IMR-90 (cell line): ENCODE measurements at regions not wholly inside any gene's neighbourhood (a gene's known extent, or its start where the extent isn't known, plus 50 kb on each side); places are given as distances from the start of the nearest gene placed in this dataset.

ENCODE experiments used
- BHLHE40 ChIP-seq: fragments of 150-350 bp; IDR thresholded peaks from 2 replicates; pipeline ENCODE4 v1.6.1; 2016; ENCODE audit warnings: mild to moderate bottlenecking, low read depth, low read length
- CEBPB ChIP-seq: IDR thresholded peaks from 2 replicates; pipeline ENCODE4 v1.6.1; 2012; ENCODE audit warnings: low read depth, low read length, improper control_type of control experiment
- FOS ChIP-seq: fragments of 150-350 bp; IDR thresholded peaks from 2 replicates; pipeline ENCODE4 v1.6.1; 2016; ENCODE audit warnings: low read depth, low read length
- MAFK ChIP-seq: IDR thresholded peaks from 2 replicates; pipeline ENCODE4 v1.6.1; 2012; ENCODE audit warnings: low read depth, low read length, improper control_type of control experiment
- MAZ ChIP-seq: IDR thresholded peaks from 2 replicates; pipeline ENCODE4 v1.6.1; 2012; ENCODE audit warnings: low read depth, mild to moderate bottlenecking, low read length, improper control_type of control experiment, moderate library complexity, borderline replicate concordance
- POLR2A ChIP-seq: IDR thresholded peaks from 2 replicates; pipeline ENCODE4 v1.6.1; 2012; ENCODE audit warnings: mild to moderate bottlenecking, low read depth, low read length
- RAD21 ChIP-seq: IDR thresholded peaks from 2 replicates; pipeline ENCODE4 v1.6.1; 2012; ENCODE audit warnings: low read length, improper control_type of control experiment
- RCOR1 ChIP-seq: IDR thresholded peaks from 2 replicates; pipeline ENCODE4 v1.6.1; 2012; ENCODE audit warnings: mild to moderate bottlenecking, low read length, improper control_type of control experiment; ENCODE audit not compliant: insufficient replicate concordance
- SMC3 ChIP-seq: fragments of 150-350 bp; IDR thresholded peaks from 2 replicates; pipeline ENCODE4 v1.6.1; 2016; ENCODE audit warnings: low read depth, mild to moderate bottlenecking, antibody characterized with exemption, low read length, moderate library complexity
- USF2 ChIP-seq: fragments of 150-350 bp; IDR thresholded peaks from 2 replicates; pipeline ENCODE4 v1.6.1; 2017; ENCODE audit warnings: mild to moderate bottlenecking, antibody characterized with exemption, low read length, low read depth
- TF ChIP-seq, protein P1 (sequence below): conservative IDR thresholded peaks from 2 replicates; pipeline ENCODE4 v1.5.1; 2012; ENCODE audit warnings: mild to moderate bottlenecking, low read depth, low read length, improper control_type of control experiment

DNA sequence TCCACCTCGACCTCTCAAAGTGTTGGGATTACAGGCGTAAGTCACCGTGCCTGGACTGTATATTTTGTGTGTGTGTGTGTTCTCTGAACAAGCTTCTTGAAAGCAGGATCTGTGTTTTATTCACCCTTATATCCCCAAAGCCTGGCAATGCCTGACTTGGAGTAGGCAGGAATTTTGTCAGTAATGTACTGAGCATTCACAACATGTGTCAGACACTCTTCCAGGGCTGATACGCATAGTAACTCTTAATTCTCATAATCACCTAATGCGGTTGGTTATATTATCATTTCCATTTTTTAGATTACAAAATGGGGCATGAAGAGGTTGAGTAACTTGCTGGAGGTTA lies 50.4 kb upstream of the PLEKHG3 start:
- TF ChIP-seq, protein P1, sequence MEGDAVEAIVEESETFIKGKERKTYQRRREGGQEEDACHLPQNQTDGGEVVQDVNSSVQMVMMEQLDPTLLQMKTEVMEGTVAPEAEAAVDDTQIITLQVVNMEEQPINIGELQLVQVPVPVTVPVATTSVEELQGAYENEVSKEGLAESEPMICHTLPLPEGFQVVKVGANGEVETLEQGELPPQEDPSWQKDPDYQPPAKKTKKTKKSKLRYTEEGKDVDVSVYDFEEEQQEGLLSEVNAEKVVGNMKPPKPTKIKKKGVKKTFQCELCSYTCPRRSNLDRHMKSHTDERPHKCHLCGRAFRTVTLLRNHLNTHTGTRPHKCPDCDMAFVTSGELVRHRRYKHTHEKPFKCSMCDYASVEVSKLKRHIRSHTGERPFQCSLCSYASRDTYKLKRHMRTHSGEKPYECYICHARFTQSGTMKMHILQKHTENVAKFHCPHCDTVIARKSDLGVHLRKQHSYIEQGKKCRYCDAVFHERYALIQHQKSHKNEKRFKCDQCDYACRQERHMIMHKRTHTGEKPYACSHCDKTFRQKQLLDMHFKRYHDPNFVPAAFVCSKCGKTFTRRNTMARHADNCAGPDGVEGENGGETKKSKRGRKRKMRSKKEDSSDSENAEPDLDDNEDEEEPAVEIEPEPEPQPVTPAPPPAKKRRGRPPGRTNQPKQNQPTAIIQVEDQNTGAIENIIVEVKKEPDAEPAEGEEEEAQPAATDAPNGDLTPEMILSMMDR, result no peak
- no peak for TF ChIP-seq RCOR1
- no peak for TF ChIP-seq MAZ
- no peak for TF ChIP-seq MAFK
- TF ChIP-seq POLR2A, result no peak
- TF ChIP-seq FOS, result no peak
- no peak for TF ChIP-seq CEBPB
- no peak for TF ChIP-seq USF2
- no peak for TF ChIP-seq BHLHE40
- TF ChIP-seq SMC3, result no peak
- no peak for TF ChIP-seq RAD21
